T47D (cell line): ENCODE measurements at regions not wholly inside any gene's neighbourhood (a gene's known extent, or its start where the extent isn't known, plus 50 kb on each side); places are given as distances from the start of the nearest gene placed in this dataset.
A peak's percentile ranks its signal among the peaks of the same experiment; 100 is the strongest.

Source experiments
- DNase-seq, 2 experiments: peaks; one replicate each; pipeline versions ENCODE4 v3.0.0 to v3.0.0-alpha.2; 2011 to 2012; ENCODE audit warnings: low read depth in 1 of 2, low spot score in 1 of 2
- JUND ChIP-seq: IDR thresholded peaks from 2 replicates; pipeline ENCODE4 v1.6.1; 2012; ENCODE audit warnings: low read depth
- in situ Hi-C: cut with HindIII; loops from 2 replicates; pipeline ENCODE4 v1.10.0; 2016; ENCODE audit warnings: low sequenced_read_pairs, low pct_unique_long_range_greater_than_20kb

- no peak for TF ChIP-seq JUND
- in situ Hi-C loops: no loop called here
- DNase-seq: no peak
Observed at GRCh38 chr11:116576526-116576925, 196.3 kb downstream of the BUD13 start.

GRCh38 chr11:116567721-116568242 is 205.0 kb downstream of the BUD13 start:
- TF ChIP-seq JUND: no peak
- in situ Hi-C loops: no loop called here
- no peak for DNase-seq

- in situ Hi-C loops: no loop called here
- DNase-seq: no peak
Observed at GRCh38 chr11:116563712-116564047, 209.1 kb downstream of the BUD13 start.

GRCh38 chr11:116563028-116563711 is 209.6 kb downstream of the BUD13 start:
- in situ Hi-C loops: no loop called here
- peak; percentile 27 to 29 for DNase-seq
- TF ChIP-seq JUND: no peak

More at GRCh38 chr11:116563712-116564047, 209.1 kb downstream of the BUD13 start:
- no peak for TF ChIP-seq JUND

GRCh38 chr11:116560589-116560988 is 212.2 kb downstream of the BUD13 start:
- in situ Hi-C loops: no loop called here
- no peak for DNase-seq
- TF ChIP-seq JUND: no peak

GRCh38 chr11:116558504-116559211 is 214.1 kb downstream of the BUD13 start:
- no peak for DNase-seq
- TF ChIP-seq JUND: no peak
- in situ Hi-C loops: no loop called here

- in situ Hi-C loops: no loop called here
- no peak for DNase-seq
- TF ChIP-seq JUND: no peak
Observed at GRCh38 chr11:116557282-116557681, 215.5 kb downstream of the BUD13 start.

- in situ Hi-C loops: no loop called here
- TF ChIP-seq JUND: no peak
- no peak for DNase-seq
Observed at GRCh38 chr11:116556483-116556882, 216.3 kb downstream of the BUD13 start.

- TF ChIP-seq JUND: no peak
- in situ Hi-C loops: no loop called here
Observed at GRCh38 chr11:116553482-116553881, 219.3 kb downstream of the BUD13 start.

GRCh38 chr11:116551576-116551975 is 221.2 kb downstream of the BUD13 start:
- no peak for DNase-seq
- no peak for TF ChIP-seq JUND
- in situ Hi-C loops: no loop called here

More at GRCh38 chr11:116553482-116553881, 219.3 kb downstream of the BUD13 start:
- DNase-seq: no peak

- TF ChIP-seq JUND: no peak
- in situ Hi-C loops: no loop called here
- DNase-seq: no peak
Observed at GRCh38 chr11:116548256-116548655, 224.5 kb downstream of the BUD13 start.

GRCh38 chr11:116547571-116547970 is 225.2 kb downstream of the BUD13 start:
- TF ChIP-seq JUND: no peak
- DNase-seq: no peak
- in situ Hi-C loops: no loop called here

- no peak for DNase-seq
- in situ Hi-C loops: no loop called here
- no peak for TF ChIP-seq JUND
Observed at GRCh38 chr11:116545912-116546311, 226.9 kb downstream of the BUD13 start.

- TF ChIP-seq JUND: no peak
- in situ Hi-C loops: no loop called here
- DNase-seq: no peak
Observed at GRCh38 chr11:116544721-116545120, 228.1 kb downstream of the BUD13 start.
